NCI-H1105 treated with DMSO at 0.1 percent for 48 hours (cell line): ENCODE measurements at regions not wholly inside any gene's neighbourhood (a gene's known extent, or its start where the extent isn't known, plus 50 kb on each side); places are given as distances from the start of the nearest gene placed in this dataset.
"Not testable (repeated sequence)": the region's sequence is repeated elsewhere in the genome, so short reads cannot be mapped to it uniquely, and the experiment has no call there.

Experiments used
- DNase-seq: peaks from one replicate; lab custom pipeline; 2025; lab: John Stamatoyannopoulos, UW

DNA sequence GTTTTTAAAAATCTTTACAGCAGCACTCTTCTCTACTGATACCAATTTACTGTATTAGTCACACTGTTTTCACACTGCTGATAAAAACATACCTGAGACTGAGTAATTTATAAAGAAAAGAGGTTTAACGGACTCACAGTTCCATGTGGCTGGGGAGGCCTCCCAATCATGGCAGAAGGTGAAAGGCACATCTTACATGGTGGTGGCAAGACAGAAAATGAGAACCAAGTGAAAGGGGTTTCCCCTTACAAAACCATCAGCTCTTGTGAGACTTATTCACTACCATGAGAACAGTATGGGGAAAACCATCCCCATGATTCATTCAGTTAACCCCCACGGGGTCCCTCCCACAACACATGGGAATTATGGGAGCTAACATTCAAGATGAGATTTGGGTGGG is 481.9 kb upstream of the TLE4 start:
- not testable (repeated sequence) for DNase-seq

DNA sequence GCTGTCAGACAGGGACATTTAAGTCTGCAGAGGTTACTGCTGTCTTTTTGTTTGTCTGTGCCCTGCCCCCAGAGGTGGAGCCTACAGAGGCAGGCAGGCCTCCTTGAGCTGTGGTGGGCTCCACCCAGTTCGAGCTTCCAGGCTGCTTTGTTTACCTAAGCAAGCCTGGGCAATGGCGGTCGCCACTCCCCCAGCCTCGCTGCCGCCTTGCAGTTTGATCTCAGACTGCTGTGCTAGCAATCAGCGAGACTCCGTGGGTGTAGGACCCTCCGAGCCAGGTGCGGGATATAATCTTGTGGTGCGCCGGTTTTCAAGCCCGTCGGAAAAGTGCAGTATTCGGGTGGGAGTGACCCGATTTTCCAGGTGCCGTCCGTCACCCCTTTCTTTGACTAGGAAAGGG is 468.5 kb upstream of the TLE4 start:
- DNase-seq = not testable (repeated sequence)

DNA sequence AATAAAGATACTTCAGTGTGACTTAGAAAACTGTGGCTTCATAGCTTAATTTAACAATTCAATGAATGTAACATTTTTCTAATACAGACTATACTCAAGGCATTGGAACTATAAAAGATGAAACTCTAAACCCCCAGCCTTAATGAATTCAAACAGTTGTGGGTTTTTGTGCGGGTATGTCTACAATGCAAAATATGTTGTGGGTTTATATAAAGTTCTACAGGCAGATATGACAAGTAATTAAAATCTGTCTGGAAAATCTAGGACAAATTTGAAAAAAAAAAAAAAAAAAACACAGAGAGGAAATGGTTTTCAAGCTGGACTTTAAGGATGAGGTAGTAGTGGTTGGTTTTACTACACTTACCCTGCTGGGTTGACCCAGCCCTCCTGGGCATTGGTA is 467.5 kb upstream of the TLE4 start:
- DNase-seq = no peak

DNA sequence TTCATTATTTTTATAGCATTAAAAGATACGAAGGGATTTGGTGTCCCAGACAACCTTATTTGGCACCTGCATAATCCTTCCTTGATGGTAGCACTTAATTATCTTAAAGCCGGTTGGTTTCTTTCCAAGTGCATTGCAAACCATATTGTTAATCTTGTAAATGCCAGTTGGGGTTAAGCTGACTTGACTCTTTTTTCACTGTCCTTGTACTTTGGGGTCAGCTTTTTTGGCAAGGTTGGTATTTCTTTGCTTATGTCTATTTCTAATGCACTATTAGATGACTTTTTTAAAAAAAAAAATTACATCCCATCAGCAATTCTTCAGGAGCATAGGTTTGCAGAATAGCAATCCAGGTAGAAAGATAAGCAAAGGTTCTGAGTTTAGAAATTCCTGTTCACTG is 466.8 kb upstream of the TLE4 start:
- DNase-seq = no peak

DNA sequence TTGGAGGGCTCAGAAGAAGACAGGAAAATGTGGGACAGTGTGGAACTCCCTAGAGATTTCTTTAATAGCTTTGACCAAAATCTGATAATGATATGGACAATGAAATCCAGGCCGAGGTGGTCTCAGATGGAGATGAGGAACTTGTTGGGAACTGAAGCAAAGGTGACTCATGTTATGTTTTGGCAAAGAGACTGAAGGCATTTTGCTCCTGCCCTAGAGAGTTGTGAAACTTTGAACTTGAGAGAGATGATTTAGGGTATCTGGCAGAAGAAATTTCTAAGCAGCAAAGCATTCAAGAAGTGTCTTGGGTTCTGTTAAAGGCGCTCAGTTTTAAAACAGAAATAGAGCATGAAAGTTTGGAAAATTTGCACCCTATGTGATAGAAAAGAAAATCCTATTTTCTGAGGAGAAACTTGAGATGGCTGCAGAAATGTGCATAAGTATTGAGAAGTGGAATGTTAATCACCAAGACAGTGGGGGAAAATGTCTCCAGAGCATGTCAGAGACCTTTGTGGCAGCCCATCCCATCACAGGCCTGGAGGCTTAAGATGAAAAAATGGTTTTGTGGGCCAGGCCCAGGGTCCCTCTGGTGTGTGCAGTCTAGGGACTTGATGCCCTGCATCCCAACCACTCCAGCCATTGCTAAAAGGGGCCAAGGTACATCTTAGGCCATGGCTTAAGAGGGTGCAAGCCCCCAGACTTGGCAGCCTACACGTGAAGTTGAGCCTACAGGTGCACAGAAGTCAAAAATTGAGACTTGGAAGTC is 463.7 kb upstream of the TLE4 start:
- DNase-seq = no peak

DNA sequence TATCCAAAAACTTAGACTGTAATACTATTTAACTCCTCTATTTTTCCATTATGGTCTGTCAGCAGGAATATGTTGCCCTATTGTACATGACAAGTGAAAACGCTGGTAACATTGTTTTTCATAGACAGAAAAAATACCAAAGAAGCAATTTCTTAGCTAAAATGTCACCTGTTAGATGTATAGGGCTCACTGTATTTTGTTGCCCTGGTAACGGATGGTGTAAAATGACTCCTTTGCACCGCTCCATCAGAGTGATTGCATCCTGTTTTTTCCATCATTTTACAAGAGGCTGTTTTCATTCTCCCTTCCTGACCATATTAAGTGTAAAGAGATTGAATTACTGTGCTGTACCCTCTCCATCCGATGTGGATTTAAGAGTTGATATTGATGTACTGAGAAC is 460.1 kb upstream of the TLE4 start:
- no peak for DNase-seq

DNA sequence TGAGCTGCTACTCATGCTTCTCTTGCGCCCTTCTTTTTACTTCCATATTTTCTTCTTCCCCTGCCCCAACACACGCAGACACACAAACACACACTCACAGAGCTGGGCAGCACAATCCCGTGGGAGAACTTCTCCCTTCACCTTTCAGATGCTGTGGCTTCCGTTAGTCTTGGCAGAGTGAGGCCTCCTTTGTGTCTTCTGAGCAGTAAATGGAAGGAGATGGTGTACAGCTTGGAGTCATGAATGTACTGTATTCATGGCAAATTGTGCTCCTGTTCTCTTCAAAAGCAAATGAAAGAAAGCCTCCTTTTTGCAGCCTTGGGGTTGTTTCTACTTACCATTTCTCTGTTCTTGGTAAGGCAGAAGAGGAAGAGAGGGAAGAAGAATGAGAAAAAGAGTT is 456.6 kb upstream of the TLE4 start:
- DNase-seq = no peak

DNA sequence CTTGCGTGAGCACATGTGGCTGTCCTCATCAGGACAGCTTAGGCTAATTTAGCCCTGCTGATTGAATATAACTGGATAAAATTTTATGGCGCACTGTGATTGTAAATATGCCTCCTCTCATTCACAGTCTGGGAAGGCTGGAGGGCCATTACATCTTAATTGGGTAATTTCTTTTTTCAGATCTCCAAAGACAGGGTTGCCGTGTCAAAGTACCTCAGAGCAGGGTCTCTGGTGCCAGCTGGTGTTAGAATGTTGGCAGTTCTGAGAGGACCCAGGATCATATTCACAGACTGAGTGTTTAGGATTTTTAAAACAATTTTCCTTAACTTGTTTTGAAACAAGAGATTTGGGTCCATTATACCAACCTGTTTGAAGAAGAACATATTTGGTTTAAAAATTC is 455.7 kb upstream of the TLE4 start:
- DNase-seq = peak; percentile 65

DNA sequence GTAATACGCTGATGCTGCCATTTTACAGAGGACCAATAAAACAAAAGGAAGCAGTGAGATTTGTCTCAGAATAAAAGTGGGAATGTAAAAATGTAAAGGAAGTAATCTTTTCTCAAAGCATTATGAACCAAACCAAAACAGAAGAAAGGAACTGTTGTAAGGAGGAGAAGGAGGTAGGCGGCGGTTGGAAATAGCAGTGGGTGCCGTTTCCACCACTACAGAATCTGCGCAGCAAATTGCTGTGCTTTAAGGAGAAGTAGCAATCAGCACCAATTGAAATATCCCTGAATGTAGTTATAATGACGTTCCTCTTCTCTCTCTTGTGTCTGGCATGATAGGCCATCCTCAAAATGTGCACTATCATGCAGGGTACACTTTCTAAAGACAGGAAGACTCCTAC is 455.1 kb upstream of the TLE4 start:
- no peak for DNase-seq

DNA sequence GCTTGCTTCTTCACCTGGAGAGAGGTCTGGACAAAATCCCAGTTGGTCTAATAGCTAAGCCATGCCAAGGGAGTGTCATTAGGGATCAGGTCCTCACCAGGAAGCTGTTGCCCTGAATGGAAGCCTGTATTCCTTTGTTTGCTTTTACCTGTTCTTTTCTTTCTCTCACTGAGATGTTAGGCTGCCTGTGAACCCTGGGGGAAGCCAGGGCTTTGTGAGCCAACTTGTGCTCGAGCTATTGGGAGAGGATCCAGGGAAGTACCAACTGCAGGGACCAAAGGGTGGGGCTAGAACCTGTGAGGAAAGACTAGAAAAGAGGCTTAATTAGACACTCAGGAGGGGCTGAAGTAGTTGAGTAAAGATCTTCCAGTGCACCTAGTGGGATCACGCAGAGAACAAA is 451.2 kb upstream of the TLE4 start:
- no peak for DNase-seq

DNA sequence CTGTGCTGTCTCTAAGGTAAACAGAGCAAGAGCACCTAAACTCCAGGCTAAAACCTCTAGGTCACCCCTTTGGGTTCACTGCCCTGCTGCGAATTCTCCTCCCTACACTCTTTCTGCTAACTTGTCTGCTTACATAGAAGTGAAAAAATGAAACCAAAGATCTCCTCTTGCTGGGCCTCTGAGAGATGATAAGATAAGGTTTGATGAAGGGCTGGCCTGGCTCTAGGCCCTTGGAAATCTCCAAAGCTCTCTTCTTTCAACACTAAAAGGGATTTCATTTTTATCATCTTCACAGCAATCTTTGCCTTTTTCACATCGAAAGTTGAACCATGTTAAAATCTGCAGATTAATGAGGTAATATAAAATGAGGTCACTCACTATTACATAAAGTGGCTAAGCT is 450.8 kb upstream of the TLE4 start:
- DNase-seq = no peak

DNA sequence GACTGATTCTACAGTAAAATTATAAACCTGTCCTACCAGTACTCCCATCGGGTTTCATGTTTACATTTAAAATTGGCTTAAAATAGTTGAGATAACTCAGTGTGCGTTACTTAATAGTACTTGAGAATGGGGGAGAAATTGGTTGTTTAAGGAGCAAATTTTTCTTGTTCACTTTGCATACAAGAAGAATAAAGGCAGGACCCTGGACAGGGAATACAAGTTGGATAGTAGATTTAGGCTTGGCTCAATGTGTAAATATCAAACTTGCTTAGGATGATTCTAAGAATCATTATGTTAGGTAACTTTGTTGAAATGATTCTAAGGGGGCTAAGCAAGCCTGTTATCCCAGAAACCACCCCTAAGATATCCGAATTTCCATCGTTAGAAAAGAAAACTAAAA is 448.4 kb upstream of the TLE4 start:
- no peak for DNase-seq

DNA sequence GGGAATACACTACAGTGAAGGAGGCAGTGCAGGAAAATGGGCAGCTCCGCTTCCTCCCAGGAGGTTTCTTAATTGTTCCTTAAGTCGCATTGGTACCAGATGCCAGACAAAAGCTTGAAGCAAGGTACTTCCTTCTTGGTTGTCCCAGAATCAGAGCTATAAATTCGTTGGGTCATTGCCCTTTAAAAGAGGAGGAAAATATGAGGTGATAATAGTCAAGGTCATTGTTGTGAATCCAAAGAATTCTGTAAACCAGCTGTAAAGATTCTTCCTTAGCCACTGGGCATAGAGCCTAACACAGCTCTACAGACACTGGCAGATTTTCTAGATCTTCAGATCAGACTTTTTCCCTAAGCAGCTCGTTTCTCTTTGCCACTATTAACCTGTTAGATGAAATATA is 444.1 kb upstream of the TLE4 start:
- no peak for DNase-seq

DNA sequence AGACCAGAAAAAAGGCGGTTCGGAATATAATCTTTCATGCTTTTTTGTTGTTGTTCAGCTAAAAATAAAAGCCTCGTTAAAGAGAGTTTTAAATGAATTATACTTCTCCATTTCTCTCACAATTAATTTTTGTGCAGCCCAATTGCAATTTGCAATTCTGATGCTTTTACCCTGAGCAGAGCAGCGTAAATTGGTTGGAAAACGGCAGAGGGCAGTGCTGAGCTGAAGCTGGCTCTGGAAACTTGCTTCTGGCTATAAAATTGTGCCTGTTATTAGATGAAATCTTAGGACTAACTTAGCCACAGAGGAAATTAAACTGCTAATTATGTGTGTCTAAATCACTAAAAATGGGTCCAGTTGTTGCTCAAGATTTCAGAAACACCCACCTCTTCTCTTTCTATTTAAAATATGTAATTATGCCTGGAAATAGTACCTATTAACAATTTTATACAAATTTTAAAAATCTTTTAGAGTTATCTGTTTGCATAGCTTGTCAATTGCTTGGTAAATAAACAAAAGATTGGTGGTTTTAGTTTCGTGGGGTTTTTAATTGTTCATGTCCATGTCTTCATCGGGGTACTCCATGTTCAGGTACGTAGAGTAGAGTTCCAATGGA is 441.8 kb upstream of the TLE4 start:
- peak; percentile 64 for DNase-seq

DNA sequence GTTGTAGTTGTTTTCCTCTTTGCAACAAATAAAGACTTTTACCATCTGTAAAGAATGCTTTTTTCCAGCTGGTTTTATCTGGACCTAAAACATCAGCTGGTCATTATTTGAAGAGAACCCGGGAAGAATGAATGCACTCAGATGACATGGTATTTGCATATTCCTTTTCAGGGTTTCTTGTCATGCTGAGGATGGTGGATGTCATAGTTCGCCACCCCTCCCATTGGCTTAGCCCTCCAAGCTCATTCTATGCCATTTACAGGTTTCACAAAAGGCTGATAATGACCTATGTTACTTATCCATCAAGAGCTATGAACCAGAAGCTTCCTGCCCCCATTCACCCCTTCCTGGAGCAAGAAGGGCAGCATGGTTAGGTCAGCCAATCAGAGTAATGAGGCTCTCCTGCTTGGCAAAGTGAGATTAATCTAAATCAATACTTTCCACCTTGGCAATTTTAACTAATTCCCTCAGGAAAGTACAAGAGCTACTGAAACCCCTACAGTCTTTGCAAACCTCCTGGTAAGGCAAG is 440.5 kb upstream of the TLE4 start:
- DNase-seq = no peak

DNA sequence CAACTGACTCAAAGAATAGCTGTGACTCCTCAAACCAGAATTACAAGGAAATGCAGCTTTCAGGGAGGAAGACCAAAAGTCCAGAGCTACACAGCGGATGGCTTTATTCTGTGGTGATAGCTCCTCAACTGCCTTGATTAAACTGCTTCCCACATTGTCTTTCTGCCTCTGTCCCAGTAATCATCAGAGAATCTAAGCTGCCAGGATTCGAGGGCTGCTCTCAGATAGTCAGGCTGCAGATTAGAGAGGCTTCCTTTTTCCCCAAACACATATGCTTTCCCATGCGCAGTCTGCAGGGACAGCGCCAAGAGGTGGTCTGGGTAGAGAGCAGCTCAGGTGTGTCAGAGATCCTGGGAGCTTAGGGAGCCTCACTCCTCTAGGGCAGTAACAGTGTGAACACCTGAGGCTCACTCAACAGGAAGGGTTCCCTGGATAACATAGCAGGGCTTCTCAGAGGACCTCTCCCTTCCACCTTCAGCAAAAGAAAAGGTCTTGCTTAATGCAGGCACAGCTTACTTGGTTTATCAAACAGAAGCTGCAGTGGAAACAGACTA is 439.9 kb upstream of the TLE4 start:
- no peak for DNase-seq

DNA sequence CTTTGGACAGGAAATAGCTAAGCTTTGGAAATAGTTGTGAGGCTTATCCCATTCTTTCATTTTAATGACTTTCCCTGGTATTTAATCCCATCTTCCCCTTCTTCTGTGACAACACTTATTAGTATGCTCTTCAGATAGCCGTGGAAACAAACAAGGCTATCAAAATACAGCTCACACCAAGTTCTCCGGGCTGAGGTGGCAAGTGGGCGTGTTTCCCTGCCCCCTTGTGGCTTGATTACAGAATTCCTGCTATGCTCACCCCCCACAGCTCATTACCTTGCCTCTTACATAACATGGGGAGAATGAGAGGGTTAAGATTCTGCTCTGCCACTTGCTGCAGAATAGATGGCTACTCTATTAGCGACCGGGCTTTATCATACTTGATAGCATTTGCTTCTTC is 437.1 kb upstream of the TLE4 start:
- DNase-seq = no peak

DNA sequence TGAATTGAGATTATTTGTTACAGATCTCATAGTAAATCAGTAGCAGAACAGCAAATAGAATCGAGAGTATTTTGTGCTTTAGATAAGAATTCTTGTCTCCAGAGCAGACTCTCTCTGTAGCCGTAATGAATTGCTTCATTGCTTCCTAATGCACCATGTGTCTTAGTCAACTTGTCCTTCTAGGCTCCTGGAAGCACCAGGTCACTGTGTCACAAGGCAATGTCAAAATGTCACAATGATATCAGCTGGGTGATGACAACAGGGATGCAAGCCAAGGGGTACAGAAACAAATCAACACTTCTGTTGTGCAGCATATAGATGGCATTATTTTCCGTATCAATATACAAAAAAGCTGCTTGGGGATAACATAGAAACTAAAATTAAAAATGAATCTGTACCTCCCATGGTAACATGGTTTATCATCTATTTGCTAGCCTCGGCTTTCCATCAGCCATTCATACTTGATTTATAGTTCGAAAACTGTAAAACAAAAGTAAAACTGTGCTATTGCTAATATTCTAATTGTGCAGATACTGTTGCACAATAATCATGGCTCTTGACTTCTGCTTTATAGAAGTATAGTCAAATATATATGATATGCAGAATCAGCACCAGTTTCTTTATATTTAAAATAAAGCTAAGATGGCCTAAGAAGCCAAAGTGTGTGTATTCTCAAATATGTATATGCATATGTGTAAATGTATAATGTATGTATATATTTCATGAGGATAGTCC is 435.9 kb upstream of the TLE4 start:
- no peak for DNase-seq

DNA sequence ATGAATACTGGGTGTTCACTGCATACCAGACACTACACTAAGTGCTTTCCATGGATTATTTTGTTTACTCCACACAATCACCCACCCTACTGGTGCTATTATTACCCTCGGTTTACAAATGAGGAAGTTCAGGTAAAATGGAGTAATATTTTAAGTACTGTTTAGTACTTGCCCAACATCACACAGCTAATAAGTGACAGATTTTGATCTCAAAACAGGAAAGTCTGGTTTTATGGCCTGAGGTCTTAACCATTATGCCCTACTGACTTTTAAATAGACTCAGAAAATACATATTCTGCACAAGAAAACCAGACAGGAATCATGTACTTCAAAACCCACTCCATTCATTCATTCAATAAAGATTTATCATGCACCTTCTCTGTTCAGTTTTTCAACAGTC is 431.0 kb upstream of the TLE4 start:
- no peak for DNase-seq

DNA sequence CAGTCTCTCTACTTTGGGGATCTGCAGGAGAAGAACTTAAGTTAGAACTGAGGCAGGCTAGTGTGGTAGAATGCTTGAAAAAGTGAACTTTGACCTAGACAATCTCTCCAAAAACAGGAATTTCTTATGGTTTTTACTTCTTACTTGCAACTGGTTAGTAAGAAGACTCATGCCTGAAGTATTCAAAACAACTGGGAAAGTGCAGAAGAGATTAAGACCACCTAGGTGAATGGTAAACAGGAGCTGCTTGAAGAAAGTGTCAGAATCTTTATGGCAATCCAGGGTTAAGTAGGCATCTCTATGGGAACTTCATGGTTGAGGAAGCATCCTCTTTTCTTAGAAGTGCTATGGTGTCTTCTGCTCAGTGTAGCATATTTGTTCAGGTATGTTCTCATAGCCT is 428.6 kb upstream of the TLE4 start:
- DNase-seq = no peak

DNA sequence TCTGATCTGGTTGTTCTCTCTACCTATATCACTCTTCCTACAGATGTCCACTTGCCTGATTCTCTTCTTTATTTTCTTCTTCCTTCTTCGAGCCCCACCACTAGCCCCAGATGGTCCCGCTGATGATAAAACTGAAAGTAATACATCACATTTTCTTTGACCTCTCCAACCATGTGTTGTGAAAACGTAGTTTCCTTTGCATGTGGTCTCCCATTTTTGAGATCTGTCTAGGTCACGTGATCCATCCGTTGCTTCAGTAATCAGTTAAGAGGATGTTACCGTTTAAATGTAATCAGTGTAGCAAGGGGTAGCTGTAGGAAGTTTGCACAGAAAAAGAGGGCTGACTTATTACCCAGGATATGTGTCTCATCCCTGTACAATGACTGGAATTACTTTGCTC is 426.3 kb upstream of the TLE4 start:
- no peak for DNase-seq

DNA sequence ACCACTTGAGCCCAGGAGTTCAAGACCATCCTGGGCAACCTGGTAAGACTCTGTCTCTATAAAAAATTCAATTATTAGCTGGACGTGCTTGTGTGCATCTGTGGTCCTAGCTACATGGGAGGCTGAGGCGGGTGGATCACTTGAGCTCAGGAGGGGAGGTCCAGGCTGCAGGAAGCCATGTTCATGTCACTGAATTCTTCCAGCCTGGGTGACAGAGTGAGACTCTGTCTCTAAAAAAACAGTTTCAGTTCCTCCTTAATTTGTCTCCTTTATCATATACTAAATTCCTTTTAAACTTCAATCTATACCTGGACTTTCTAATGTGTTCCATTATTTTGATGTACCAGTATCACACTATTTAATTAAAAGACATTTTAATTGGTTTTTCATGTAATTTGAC is 422.2 kb upstream of the TLE4 start:
- no peak for DNase-seq

DNA sequence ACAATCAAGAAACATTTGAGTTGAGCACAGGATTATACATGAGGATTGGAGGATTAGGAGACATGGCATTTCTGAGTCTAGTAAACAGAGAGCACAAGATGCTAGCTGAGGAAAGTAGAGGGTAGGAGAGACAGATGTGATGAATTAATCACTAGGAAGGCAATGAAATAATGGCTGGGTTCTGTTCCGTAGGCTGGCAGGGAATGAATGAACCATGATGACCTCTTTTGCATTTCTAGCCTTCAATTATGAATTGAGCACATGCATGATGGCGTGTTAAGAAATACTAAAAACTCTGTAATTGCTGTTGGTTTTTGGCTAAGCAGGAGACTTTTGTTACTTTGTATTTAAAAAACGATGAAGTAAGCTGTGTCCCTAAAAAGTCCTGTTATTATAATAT is 420.0 kb upstream of the TLE4 start:
- DNase-seq = no peak
